ENCODE measurements at regions not wholly inside any gene's neighbourhood (a gene's known extent, or its start where the extent isn't known, plus 50 kb on each side); places are given as distances from the start of the nearest gene placed in this dataset.

- no peaks in the 10 kb centered on the region for H3K9me3 ChIP-seq
- WGBS, 2 donors = 94 to 96% methylated on average over 9 of the region's 9 CpGs
- intact Hi-C loops (cut with DNase I) = no loop called here
- no peak overlapping the region for H3K4me3 ChIP-seq
- H3K4me1 ChIP-seq = peaks cover 0 to 11% (median 2%) of the 10 kb centered on the region in 4 donors
- no peaks in the 10 kb centered on the region for H3K27me3 ChIP-seq
- peak; percentile 40 for DNase-seq
- H3K36me3 ChIP-seq = no peaks in the 10 kb centered on the region
- no peak for TF ChIP-seq POLR2AphosphoS5 (IDR thresholded peaks at IDR 0.05)
- H3K27ac ChIP-seq = no peak overlapping the region
Observed at GRCh38 chr10:124287791-124288190, 130.9 kb downstream of the OAT start.

GRCh38 chr10:124287071-124287685 lies 131.5 kb downstream of the OAT start:
- H3K4me3 ChIP-seq = no peak overlapping the region
- intact Hi-C loops (cut with DNase I) = no loop called here
- H3K27me3 ChIP-seq = no peaks in the 10 kb centered on the region
- H3K9me3 ChIP-seq = no peaks in the 10 kb centered on the region
- no peaks in the 10 kb centered on the region for H3K36me3 ChIP-seq
- H3K4me1 ChIP-seq = peaks cover 0 to 11% (median 2%) of the 10 kb centered on the region in 4 donors
- WGBS, 2 donors = 84 to 93% methylated on average over 10 of the region's 10 CpGs
- DNase-seq = peak; percentile 45
- H3K27ac ChIP-seq = no peak overlapping the region
- TF ChIP-seq EP300 (IDR thresholded peaks at IDR 0.05) = no peak
- no peak for TF ChIP-seq POLR2AphosphoS5 (IDR thresholded peaks at IDR 0.05)
- no peak for TF ChIP-seq CTCF (IDR thresholded peaks at IDR 0.05)
- no peak for TF ChIP-seq POLR2A (IDR thresholded peaks at IDR 0.05)

- Histone ChIP-seq H3K4me1 (peaks cover 0 to 11% (median 2%) of the 10 kb centered on the region in 4 donors), H3K4me3 (no peak overlapping the region), H3K27ac (no peak overlapping the region), H3K27me3 (no peaks in the 10 kb centered on the region), H3K36me3 (no peaks in the 10 kb centered on the region), H3K9me3 (no peaks in the 10 kb centered on the region)
- TF ChIP-seq POLR2AphosphoS5 (IDR thresholded peaks at IDR 0.05) = no peak
- TF ChIP-seq EP300 (IDR thresholded peaks at IDR 0.05) = no peak
- TF ChIP-seq POLR2A (IDR thresholded peaks at IDR 0.05) = no peak
- no peak for TF ChIP-seq CTCF (IDR thresholded peaks at IDR 0.05)
- 43 to 63% methylated on average over 1 of the region's 1 CpG for WGBS, 2 donors
- intact Hi-C loops (cut with DNase I) = no loop called here
- peak; percentile 8 for DNase-seq
Observed at GRCh38 chr10:124286621-124287020, 132.1 kb downstream of the OAT start.

GRCh38 chr10:124285587-124286527 lies 132.9 kb downstream of the OAT start:
- H3K4me3 ChIP-seq = no peak overlapping the region
- WGBS, 2 donors = 62 to 68% methylated on average over 21 of the region's 21 CpGs
- no peak for TF ChIP-seq POLR2A (IDR thresholded peaks at IDR 0.05)
- H3K36me3 ChIP-seq = no peaks in the 10 kb centered on the region
- H3K27me3 ChIP-seq = no peaks in the 10 kb centered on the region
- peaks cover 0 to 11% (median 2%) of the 10 kb centered on the region in 4 donors for H3K4me1 ChIP-seq
- peak; percentile 41 for DNase-seq
- intact Hi-C loops (cut with DNase I) = no loop called here
- H3K27ac ChIP-seq = peak overlapping the region in 2 of 4 donors; percentile 12 to 18
- no peaks in the 10 kb centered on the region for H3K9me3 ChIP-seq

GRCh38 chr10:124283949-124284250 lies 134.8 kb downstream of the OAT start:
- Histone ChIP-seq H3K36me3 (no peaks in the 10 kb centered on the region), H3K27ac (no peak overlapping the region), H3K9me3 (no peaks in the 10 kb centered on the region), H3K4me1 (peaks cover 0 to 5% (median 0%) of the 10 kb centered on the region in 4 donors), H3K4me3 (no peak overlapping the region), H3K27me3 (no peaks in the 10 kb centered on the region)
- intact Hi-C loops (cut with DNase I) = no loop called here
- peak; percentile 11 for DNase-seq
- 83 to 90% methylated on average over 9 of the region's 9 CpGs for WGBS, 2 donors
- TF ChIP-seq EP300 (IDR thresholded peaks at IDR 0.05) (no peak), POLR2AphosphoS5 (IDR thresholded peaks at IDR 0.05) (no peak), CTCF (IDR thresholded peaks at IDR 0.05) (no peak), POLR2A (IDR thresholded peaks at IDR 0.05) (no peak)

Measured in sigmoid colon (tissue), 6 donors.